GM23338 (cell line): ENCODE measurements at regions not wholly inside any gene's neighbourhood (a gene's known extent, or its start where the extent isn't known, plus 50 kb on each side); places are given as distances from the start of the nearest gene placed in this dataset.
"Not testable (repeated sequence)": the region's sequence is repeated elsewhere in the genome, so short reads cannot be mapped to it uniquely, and the experiment has no call there.

Source experiments
- ATAC-seq: fragments of 200-7000 bp; cut with Tn5 transposase; 3 replicates; pipeline ENCODE4 v1.9.1; 2020
- DNase-seq: peaks from one replicate; pipeline ENCODE4 v3.0.0-alpha.2; 2015; ENCODE audit warnings: low spot score
- H2AFZ ChIP-seq: fragments of 200-600 bp; sonication (generic); 2 replicates; pipeline ENCODE4 v1.8.0; 2016; ENCODE audit warnings: antibody characterized with exemption, mild to moderate bottlenecking, moderate library complexity
- H3F3A ChIP-seq: fragments of 200-600 bp; sonication (generic); replicated peaks from 2 replicates; pipeline ENCODE4 v1.8.0; 2017; ENCODE audit warnings: antibody characterized with exemption, mixed run types, low read depth
- H3K27ac ChIP-seq: fragments of 200-600 bp; sonication (generic); 2 replicates; pipeline ENCODE4 v1.6.1; 2016; ENCODE audit warnings: low read depth
- H3K27me3 ChIP-seq: fragments of 200-600 bp; sonication (generic); 2 replicates; pipeline ENCODE4 v1.8.0; 2016; ENCODE audit warnings: mild to moderate bottlenecking, mixed run types, moderate library complexity; ENCODE audit not compliant: insufficient read depth
- H3K36me3 ChIP-seq: fragments of 200-600 bp; sonication (generic); 2 replicates; pipeline ENCODE4 v1.8.0; 2016; ENCODE audit warnings: mild to moderate bottlenecking; ENCODE audit not compliant: insufficient read depth
- H3K4me1 ChIP-seq: fragments of 200-600 bp; sonication (generic); 2 replicates; pipeline ENCODE4 v1.8.0; 2016; ENCODE audit warnings: mild to moderate bottlenecking, moderate library complexity; ENCODE audit not compliant: insufficient read depth
- H3K4me2 ChIP-seq: fragments of 200-600 bp; sonication (generic); 2 replicates; pipeline ENCODE4 v1.7.1; 2017; ENCODE audit warnings: mixed run types
- H3K4me3 ChIP-seq: fragments of 200-600 bp; sonication (generic); 2 replicates; pipeline ENCODE4 v1.6.1; 2016; ENCODE audit warnings: mixed run types
- H3K79me2 ChIP-seq: fragments of 200-600 bp; sonication (generic); replicated peaks from 2 replicates; pipeline ENCODE4 v1.8.0; 2017; ENCODE audit warnings: mild to moderate bottlenecking; ENCODE audit not compliant: insufficient read depth
- H3K9me2 ChIP-seq: fragments of 200-600 bp; sonication (generic); 2 replicates; pipeline ENCODE4 v1.8.0; 2017; ENCODE audit not compliant: insufficient read depth
- H4K20me1 ChIP-seq: fragments of 200-600 bp; sonication (generic); replicated peaks from 2 replicates; pipeline ENCODE4 v1.8.0; 2017; ENCODE audit warnings: mild to moderate bottlenecking; ENCODE audit not compliant: insufficient read depth
- H3K27ac Mint-ChIP-seq: 2 replicates; pipeline ENCODE4 v1.8.0; 2020; ENCODE audit warnings: inconsistent platforms, mild to moderate bottlenecking, moderate library complexity, mixed read lengths
- H3K27me3 Mint-ChIP-seq: 3 replicates; pipeline ENCODE4 v1.8.0; 2022; ENCODE audit warnings: low read depth, mild to moderate bottlenecking, moderate library complexity, mixed read lengths, inconsistent platforms; ENCODE audit not compliant: insufficient read depth, poor library complexity
- H3K36me3 Mint-ChIP-seq: 3 replicates; pipeline ENCODE4 v1.8.0; 2021; ENCODE audit warnings: low read depth, mild to moderate bottlenecking, inconsistent platforms, moderate library complexity, mixed read lengths
- H3K4me1 Mint-ChIP-seq: 3 replicates; pipeline ENCODE4 v1.8.0; 2020; ENCODE audit warnings: mild to moderate bottlenecking, inconsistent platforms, mixed read lengths
- H3K4me3 Mint-ChIP-seq: 3 replicates; pipeline ENCODE4 v1.8.0; 2021; ENCODE audit warnings: moderate library complexity, mild to moderate bottlenecking, inconsistent platforms, mixed read lengths
- H3K9me3 Mint-ChIP-seq: 3 replicates; pipeline ENCODE4 v1.8.0; 2020; ENCODE audit warnings: moderate library complexity, mild to moderate bottlenecking, inconsistent platforms, mixed read lengths
- CREB1 ChIP-seq: fragments of 250-450 bp; sonication (Bioruptor Pico); IDR thresholded peaks from 2 replicates; pipeline ENCODE4 v1.5.0; 2020; ENCODE audit warnings: low read depth, mild to moderate bottlenecking, moderate library complexity
- EZH2 ChIP-seq: fragments of 200-600 bp; sonication (generic); IDR thresholded peaks from one replicate; pipeline ENCODE4 v1.8.0; 2017; ENCODE audit warnings: antibody characterized with exemption, mild to moderate bottlenecking, low read depth; ENCODE audit not compliant: unreplicated experiment
- EZH2phosphoT487 ChIP-seq: fragments of 200-600 bp; sonication (generic); IDR thresholded peaks from one replicate; pipeline ENCODE4 v1.8.1; 2018; ENCODE audit warnings: antibody characterized with exemption; ENCODE audit not compliant: unreplicated experiment
- JUNB ChIP-seq: IDR thresholded peaks from one replicate; pipeline ENCODE4 v1.6.1; 2016; ENCODE audit warnings: antibody characterized with exemption; ENCODE audit not compliant: unreplicated experiment
- POLR2AphosphoS5 ChIP-seq: IDR thresholded peaks from 2 replicates; pipeline ENCODE4 v1.6.1; 2016; ENCODE audit warnings: antibody characterized with exemption, low read depth
- STAT1 ChIP-seq: IDR thresholded peaks from one replicate; pipeline ENCODE4 v1.6.1; 2016; ENCODE audit warnings: antibody characterized with exemption; ENCODE audit not compliant: unreplicated experiment
- ZNF114 ChIP-seq: fragments of 250-450 bp; sonication (Bioruptor Pico); IDR thresholded peaks from 2 replicates; pipeline ENCODE4 v1.5.0; 2020; ENCODE audit warnings: mild to moderate bottlenecking, moderate library complexity
- ZNF331 ChIP-seq: fragments of 250-450 bp; sonication (Bioruptor Pico); IDR thresholded peaks from 2 replicates; pipeline ENCODE4 v1.5.0; 2020; ENCODE audit warnings: low read depth, mild to moderate bottlenecking, moderate library complexity
- TF ChIP-seq, protein P1 (sequence below): fragments of 250-450 bp; sonication (Bioruptor Pico); IDR thresholded peaks from 2 replicates; pipeline ENCODE4 v1.5.0; 2020; ENCODE audit warnings: mild to moderate bottlenecking, moderate library complexity
- TF ChIP-seq, protein P2 (sequence below): IDR thresholded peaks from 2 replicates; pipeline ENCODE4 v1.6.1; 2016; ENCODE audit warnings: antibody characterized with exemption
- TF ChIP-seq, protein P3 (sequence below), 2 experiments: fragments of 200-600 bp in 1 of 2; sonication (generic) in 1 of 2; conservative IDR thresholded peaks; 2 replicates each; pipeline versions ENCODE4 v1.5.1 to v1.6.1; 2016 to 2017; ENCODE audit warnings: antibody characterized with exemption in 2 of 2, low read depth in 2 of 2, mild to moderate bottlenecking in 2 of 2, moderate library complexity in 1 of 2

DNA sequence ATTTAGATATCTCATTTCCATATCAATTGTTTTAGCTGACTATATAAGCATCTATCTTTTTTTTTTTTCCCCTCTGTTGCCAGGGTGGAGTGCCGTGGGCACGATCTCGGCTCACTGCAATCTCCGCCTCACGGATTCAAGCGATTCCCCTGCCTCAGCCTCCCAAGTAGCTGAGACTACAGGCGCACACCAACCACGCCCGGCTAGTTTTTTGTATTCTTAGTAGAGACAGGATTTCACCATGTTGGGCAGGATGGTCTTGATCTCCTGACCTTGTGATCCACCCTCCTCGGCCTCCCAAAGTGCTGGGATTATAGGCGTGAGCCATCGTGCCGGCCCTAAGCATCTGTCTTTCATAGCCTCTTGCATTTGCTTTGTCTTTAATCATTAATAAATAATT is 279.5 kb upstream of the SLC16A7 start:
- Mint-ChIP-seq H3K4me1 (peaks cover 24% of the 10 kb centered on the region), H3K27me3 (peaks cover 24% of the 10 kb centered on the region), H3K36me3 (peaks cover 40% of the 10 kb centered on the region)
- not testable (repeated sequence) for H3K27ac ChIP-seq, H2AFZ ChIP-seq, H3K27me3 ChIP-seq, H3K4me3 ChIP-seq, H3K79me2 ChIP-seq, H3K4me1 ChIP-seq, DNase-seq, H4K20me1 ChIP-seq, H3K9me3 Mint-ChIP-seq, H3K27ac Mint-ChIP-seq, ATAC-seq, H3K4me3 Mint-ChIP-seq, H3K4me2 ChIP-seq, H3K9me2 ChIP-seq
- Histone ChIP-seq H3K36me3 (peaks cover 12% of the 10 kb centered on the region), H3F3A (peaks cover 16% of the 10 kb centered on the region; the same call in 1 of the 2 replicates)

DNA sequence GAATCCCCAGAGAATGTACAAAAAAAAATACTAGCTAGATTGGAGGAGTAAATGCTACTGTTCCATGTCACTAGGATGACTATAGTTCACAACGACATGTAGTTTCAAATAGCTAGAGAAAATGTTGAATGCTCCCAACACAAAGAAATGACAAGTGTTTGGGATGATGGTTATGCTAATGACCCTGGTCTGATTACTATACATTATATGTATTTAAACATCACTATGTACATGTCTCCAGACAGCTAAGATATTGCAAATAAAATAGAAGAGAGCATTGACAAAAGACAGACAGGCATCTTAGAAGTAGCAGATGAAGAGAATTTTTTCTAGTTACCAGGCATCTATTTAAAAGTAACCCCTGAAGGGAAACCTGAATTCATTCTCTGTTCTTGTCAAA is 281.6 kb upstream of the SLC16A7 start:
- Mint-ChIP-seq H3K4me3 (no peak overlapping the region), H3K4me1 (peaks cover 15% of the 10 kb centered on the region), H3K36me3 (peaks cover 30% of the 10 kb centered on the region; the same call in 2 of the 3 replicates), H3K9me3 (peaks cover 10% of the 10 kb centered on the region), H3K27me3 (peaks cover 22% of the 10 kb centered on the region), H3K27ac (no peak overlapping the region)
- H2AFZ ChIP-seq, result no peak overlapping the region
- no peaks in the 10 kb centered on the region for H3K79me2 ChIP-seq
- H3K9me2 ChIP-seq, result peaks cover 8% of the 10 kb centered on the region; the same call in 1 of the 2 replicates
- ATAC-seq (no peak), DNase-seq (no peak)
- H3K36me3 ChIP-seq, result peaks cover 7% of the 10 kb centered on the region; the same call in 1 of the 2 replicates
- no peak overlapping the region for H3K27ac ChIP-seq
- no peaks in the 10 kb centered on the region for H3K27me3 ChIP-seq
- H3K4me2 ChIP-seq, result no peak overlapping the region
- H3F3A ChIP-seq, result 0 out of 2 replicates have a peak, but pooled peaks cover 6% of the 10 kb centered on the region
- no peak overlapping the region for H3K4me3 ChIP-seq
- no peaks in the 10 kb centered on the region for H4K20me1 ChIP-seq
- peaks cover 3% of the 10 kb centered on the region for H3K4me1 ChIP-seq
- TF ChIP-seq EZH2, result no peak
- TF ChIP-seq EZH2phosphoT487, result no peak
- TF ChIP-seq ZNF331 (CRISPR knock-in tag), result no peak
- TF ChIP-seq, protein P1, sequence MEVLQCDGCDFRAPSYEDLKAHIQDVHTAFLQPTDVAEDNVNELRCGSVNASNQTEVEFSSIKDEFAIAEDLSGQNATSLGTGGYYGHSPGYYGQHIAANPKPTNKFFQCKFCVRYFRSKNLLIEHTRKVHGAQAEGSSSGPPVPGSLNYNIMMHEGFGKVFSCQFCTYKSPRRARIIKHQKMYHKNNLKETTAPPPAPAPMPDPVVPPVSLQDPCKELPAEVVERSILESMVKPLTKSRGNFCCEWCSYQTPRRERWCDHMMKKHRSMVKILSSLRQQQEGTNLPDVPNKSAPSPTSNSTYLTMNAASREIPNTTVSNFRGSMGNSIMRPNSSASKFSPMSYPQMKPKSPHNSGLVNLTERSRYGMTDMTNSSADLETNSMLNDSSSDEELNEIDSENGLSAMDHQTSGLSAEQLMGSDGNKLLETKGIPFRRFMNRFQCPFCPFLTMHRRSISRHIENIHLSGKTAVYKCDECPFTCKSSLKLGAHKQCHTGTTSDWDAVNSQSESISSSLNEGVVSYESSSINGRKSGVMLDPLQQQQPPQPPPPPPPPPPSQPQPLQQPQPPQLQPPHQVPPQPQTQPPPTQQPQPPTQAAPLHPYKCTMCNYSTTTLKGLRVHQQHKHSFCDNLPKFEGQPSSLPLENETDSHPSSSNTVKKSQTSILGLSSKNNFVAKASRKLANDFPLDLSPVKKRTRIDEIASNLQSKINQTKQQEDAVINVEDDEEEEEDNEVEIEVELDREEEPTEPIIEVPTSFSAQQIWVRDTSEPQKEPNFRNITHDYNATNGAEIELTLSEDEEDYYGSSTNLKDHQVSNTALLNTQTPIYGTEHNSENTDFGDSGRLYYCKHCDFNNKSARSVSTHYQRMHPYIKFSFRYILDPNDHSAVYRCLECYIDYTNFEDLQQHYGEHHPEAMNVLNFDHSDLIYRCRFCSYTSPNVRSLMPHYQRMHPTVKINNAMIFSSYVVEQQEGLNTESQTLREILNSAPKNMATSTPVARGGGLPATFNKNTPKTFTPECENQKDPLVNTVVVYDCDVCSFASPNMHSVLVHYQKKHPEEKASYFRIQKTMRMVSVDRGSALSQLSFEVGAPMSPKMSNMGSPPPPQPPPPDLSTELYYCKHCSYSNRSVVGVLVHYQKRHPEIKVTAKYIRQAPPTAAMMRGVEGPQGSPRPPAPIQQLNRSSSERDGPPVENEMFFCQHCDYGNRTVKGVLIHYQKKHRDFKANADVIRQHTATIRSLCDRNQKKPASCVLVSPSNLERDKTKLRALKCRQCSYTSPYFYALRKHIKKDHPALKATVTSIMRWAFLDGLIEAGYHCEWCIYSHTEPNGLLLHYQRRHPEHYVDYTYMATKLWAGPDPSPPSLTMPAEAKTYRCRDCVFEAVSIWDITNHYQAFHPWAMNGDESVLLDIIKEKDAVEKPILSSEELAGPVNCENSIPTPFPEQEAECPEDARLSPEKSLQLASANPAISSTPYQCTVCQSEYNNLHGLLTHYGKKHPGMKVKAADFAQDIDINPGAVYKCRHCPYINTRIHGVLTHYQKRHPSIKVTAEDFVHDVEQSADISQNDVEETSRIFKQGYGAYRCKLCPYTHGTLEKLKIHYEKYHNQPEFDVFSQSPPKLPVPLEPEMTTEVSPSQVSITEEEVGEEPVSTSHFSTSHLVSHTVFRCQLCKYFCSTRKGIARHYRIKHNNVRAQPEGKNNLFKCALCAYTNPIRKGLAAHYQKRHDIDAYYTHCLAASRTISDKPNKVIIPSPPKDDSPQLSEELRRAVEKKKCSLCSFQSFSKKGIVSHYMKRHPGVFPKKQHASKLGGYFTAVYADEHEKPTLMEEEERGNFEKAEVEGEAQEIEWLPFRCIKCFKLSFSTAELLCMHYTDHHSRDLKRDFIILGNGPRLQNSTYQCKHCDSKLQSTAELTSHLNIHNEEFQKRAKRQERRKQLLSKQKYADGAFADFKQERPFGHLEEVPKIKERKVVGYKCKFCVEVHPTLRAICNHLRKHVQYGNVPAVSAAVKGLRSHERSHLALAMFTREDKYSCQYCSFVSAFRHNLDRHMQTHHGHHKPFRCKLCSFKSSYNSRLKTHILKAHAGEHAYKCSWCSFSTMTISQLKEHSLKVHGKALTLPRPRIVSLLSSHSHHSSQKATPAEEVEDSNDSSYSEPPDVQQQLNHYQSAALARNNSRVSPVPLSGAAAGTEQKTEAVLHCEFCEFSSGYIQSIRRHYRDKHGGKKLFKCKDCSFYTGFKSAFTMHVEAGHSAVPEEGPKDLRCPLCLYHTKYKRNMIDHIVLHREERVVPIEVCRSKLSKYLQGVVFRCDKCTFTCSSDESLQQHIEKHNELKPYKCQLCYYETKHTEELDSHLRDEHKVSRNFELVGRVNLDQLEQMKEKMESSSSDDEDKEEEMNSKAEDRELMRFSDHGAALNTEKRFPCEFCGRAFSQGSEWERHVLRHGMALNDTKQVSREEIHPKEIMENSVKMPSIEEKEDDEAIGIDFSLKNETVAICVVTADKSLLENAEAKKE, result no peak
- TF ChIP-seq, protein P2, sequence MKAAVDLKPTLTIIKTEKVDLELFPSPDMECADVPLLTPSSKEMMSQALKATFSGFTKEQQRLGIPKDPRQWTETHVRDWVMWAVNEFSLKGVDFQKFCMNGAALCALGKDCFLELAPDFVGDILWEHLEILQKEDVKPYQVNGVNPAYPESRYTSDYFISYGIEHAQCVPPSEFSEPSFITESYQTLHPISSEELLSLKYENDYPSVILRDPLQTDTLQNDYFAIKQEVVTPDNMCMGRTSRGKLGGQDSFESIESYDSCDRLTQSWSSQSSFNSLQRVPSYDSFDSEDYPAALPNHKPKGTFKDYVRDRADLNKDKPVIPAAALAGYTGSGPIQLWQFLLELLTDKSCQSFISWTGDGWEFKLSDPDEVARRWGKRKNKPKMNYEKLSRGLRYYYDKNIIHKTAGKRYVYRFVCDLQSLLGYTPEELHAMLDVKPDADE, result no peak
- TF ChIP-seq CREB1 (CRISPR knock-in tag), result no peak
- no peak for TF ChIP-seq JUNB
- TF ChIP-seq POLR2AphosphoS5, result no peak
- TF ChIP-seq STAT1, result no peak
- TF ChIP-seq ZNF114 (CRISPR knock-in tag), result no peak
- TF ChIP-seq, protein P3, sequence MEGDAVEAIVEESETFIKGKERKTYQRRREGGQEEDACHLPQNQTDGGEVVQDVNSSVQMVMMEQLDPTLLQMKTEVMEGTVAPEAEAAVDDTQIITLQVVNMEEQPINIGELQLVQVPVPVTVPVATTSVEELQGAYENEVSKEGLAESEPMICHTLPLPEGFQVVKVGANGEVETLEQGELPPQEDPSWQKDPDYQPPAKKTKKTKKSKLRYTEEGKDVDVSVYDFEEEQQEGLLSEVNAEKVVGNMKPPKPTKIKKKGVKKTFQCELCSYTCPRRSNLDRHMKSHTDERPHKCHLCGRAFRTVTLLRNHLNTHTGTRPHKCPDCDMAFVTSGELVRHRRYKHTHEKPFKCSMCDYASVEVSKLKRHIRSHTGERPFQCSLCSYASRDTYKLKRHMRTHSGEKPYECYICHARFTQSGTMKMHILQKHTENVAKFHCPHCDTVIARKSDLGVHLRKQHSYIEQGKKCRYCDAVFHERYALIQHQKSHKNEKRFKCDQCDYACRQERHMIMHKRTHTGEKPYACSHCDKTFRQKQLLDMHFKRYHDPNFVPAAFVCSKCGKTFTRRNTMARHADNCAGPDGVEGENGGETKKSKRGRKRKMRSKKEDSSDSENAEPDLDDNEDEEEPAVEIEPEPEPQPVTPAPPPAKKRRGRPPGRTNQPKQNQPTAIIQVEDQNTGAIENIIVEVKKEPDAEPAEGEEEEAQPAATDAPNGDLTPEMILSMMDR (conservative IDR thresholded peaks at IDR 0.05; ENCODE audit: low read depth in 2 of 2), result no peak
